Choroid plexus epithelial cell (primary cell): ENCODE measurements at regions not wholly inside any gene's neighbourhood (a gene's known extent, or its start where the extent isn't known, plus 50 kb on each side); places are given as distances from the start of the nearest gene placed in this dataset.

ENCODE experiments used
- DNase-seq: peaks from one replicate; pipeline ENCODE4 v3.0.0-alpha.2; 2010; ENCODE audit warnings: low read depth
- H3K4me3 ChIP-seq: 2 replicates; pipeline ENCODE4 v1.5.1; 2011; ENCODE audit warnings: low read depth, mild to moderate bottlenecking, control low read depth, low read length, moderate library complexity
- TF ChIP-seq, protein P1 (sequence below): conservative IDR thresholded peaks from 2 replicates; pipeline ENCODE4 v1.5.1; 2011; ENCODE audit warnings: low read depth, mild to moderate bottlenecking, control low read depth, inconsistent platforms, low read length, moderate library complexity

DNA sequence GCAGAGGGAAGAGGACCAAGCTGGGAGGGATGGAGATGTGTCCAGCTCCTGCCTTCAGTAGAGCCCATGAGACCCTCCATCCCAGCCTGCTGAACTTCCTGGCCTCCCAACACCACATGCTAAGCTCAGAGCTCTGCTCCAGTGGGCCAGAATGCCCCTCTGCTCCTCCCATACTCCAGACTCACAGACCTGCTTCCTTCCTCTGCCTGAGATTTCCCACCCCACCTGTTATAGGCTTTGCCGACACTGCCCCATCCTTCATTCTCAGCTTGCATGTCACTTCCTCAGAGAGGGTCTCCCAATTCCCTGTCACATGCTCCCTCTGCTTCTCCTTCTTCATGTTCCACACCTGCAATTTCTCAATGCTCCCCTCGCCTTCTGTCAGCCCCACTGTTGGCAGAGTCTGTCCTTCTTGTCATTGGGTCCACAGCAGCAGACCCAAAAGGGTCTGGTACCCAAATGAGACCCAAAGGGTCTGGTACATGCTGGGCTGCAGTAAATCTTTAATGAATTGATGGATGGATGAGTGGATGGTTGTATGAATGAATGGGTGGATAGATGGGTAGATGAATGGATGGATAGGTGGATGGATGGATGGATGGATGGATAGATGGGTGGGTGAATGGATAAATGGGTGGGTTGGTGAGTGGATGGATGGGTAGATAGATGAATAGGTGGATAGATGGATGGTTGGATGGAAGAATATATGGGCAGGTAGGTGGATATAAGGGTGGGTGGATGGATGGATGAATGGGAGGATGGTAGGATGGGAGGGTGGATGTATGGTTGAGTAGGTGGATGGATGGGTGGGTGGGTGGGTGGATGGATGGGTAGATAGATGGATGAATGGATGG lies 105.3 kb upstream of the FGF3 start:
- H3K4me3 ChIP-seq: no peak overlapping the region
- no peak for DNase-seq
- TF ChIP-seq, protein P1, sequence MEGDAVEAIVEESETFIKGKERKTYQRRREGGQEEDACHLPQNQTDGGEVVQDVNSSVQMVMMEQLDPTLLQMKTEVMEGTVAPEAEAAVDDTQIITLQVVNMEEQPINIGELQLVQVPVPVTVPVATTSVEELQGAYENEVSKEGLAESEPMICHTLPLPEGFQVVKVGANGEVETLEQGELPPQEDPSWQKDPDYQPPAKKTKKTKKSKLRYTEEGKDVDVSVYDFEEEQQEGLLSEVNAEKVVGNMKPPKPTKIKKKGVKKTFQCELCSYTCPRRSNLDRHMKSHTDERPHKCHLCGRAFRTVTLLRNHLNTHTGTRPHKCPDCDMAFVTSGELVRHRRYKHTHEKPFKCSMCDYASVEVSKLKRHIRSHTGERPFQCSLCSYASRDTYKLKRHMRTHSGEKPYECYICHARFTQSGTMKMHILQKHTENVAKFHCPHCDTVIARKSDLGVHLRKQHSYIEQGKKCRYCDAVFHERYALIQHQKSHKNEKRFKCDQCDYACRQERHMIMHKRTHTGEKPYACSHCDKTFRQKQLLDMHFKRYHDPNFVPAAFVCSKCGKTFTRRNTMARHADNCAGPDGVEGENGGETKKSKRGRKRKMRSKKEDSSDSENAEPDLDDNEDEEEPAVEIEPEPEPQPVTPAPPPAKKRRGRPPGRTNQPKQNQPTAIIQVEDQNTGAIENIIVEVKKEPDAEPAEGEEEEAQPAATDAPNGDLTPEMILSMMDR: no peak

DNA sequence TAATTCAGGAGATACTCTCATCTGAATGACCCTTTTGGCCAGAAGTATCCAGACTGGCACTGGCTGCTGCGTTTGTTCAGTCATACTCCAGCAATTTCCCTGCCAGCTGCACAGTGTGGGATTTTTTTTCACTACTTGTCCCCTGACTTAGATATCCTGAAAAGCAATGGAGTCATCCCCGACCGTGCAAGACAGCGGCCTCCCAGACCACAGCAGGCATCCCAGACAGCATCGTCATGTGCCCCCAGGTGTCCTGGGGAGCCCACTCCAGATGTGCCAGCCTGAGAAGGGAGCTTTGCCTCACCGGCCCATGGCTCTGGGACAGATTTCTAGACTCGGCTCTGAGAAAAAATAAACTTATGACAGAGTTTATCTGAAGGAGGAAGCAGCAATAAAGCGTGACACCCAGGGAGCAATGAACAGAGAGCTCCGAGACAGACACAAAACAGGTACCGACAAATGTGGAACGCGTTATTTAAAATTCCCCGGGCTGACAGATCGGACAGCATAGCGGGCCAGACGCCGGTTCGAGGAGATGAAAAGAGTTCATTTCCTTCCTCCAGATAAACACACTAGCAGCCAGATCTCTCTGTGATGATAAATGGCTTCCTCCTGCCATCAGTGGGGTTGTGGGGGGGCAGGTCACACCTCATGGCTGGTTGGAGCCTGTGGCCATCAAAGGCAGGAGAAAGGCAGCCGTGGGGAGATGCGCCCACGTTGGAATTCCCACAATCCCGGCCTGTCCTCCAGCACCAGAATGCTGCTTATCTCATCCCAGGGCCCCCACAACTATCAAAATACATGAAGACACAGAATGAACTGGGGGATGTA lies 106.4 kb upstream of the FGF3 start:
- H3K4me3 ChIP-seq: no peak overlapping the region
- no peak for DNase-seq
- TF ChIP-seq, protein P1: no peak

DNA sequence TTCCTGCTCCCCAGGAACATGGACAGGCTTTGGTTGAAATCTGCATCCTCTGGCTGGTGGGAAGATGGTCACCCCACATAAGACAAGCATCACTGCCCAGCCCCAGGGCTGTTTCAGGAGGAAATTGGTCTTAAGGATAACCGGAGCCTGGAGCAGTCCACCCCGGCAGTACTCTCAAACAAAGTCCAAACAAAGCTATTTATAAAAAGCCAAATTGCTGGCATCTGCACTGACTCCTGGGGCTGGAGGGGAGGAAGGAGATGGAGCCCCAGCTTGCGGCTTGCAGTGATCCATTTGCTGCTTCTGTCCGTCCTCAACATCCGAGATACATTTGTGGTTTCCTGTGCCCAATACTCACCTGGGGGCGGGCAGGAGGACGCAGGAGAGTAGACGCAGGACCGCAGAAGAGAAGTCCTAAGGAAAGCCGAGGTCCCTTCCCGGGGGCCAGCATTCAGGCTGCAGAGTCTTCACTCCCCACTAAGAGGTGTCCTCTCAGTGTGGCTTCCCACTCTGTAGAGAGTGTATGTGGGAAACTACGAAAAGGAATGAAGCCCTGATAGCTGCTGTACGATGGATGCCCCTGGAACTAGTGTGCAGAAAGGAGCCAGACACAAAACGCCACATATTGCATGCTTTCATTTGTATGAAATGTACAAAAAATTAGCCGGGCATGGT lies 107.3 kb upstream of the FGF3 start:
- TF ChIP-seq, protein P1: no peak
- H3K4me3 ChIP-seq: no peak overlapping the region
- DNase-seq: no peak

DNA sequence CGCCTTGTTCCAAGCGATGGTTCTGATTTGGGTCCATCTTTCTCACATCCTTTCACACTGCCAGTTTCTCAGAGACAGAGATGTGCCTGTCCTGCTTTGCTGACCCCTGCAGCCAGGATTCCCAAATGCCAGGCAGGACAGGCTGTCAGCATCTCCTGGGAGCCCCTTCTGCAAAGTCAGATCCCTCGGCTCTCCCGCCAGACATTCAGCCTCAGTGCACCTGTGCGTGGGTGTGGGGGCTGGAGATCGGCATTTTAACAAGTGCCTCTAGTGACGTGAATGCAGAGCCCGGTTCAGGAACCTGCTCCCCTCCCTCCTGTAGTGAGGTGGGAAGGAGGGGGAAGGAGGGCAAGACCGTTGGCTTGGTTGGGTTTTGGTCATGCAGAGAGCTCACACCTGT lies 108.9 kb upstream of the FGF3 start:
- TF ChIP-seq, protein P1: no peak
- H3K4me3 ChIP-seq: no peak overlapping the region
- DNase-seq: no peak

DNA sequence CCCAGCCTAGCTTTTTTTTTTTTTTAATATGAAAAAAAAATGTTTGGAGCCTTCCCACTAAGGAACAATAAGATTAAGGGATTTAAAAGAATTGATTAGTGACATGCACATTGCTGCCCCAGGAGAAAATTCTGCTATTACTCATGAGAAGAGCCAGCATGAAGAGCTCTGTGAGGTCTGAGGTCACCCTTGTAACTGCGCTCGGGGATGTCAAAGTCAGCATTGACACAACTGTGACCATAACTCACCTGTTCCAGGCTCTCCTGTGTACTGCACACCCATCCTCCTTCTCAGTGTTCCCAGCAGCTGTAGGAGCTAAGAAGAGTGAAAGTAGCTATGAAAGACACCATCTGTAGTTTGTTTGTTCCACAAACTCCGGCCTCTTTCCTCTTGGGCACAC lies 109.8 kb upstream of the FGF3 start:
- TF ChIP-seq, protein P1: no peak
- no peak overlapping the region for H3K4me3 ChIP-seq
- no peak for DNase-seq

DNA sequence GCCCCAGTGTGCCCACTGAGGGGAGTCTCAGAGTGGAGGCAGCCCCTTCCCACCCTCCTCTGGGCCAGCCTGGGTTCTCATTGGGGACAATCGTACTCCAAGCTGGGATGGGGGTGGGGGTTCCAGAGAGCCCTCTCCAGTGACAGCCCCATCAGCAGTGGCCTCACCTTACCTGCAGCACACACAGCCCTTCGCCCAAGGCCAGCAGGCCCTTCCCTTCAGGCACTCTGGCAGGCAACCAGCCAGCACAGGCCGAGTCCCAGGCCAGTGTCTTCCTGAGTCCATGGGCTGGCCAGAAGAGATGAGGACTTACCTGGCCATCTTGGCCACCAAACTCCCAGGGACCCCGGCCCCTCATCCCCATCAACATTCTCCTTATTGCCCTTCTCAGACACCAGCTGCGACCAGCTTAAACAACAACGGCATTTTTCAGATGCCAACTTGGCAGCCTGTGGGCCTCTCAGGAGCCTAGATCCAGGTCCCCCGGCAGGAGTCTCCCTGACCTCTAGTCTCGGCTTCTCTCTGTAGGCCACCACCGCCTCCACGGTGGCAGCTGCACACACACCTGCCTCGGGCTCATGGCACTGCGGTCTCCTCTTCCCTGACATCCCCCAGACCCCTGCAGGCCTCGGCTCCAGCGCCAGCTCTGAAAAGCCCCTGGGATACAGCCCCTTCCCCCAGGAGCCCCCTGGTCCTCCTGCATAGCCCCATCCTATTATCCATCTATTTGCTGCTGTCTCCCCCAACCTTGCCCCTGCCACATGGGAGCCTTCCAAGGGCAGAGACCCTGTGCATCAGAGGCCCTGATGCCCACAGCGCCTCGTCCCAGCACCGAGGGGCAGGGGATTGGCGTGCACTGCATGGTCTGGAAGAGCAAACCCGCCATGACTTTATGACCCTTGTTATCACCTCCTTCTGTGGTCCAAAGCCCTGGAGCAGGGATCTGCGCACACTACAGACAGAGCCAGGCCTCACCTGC lies 111.2 kb upstream of the FGF3 start:
- no peak for DNase-seq
- H3K4me3 ChIP-seq: no peak overlapping the region
- TF ChIP-seq, protein P1: no peak
